ENCODE measurements at regions not wholly inside any gene's neighbourhood (a gene's known extent, or its start where the extent isn't known, plus 50 kb on each side); places are given as distances from the start of the nearest gene placed in this dataset.

GRCh38 chr21:15164678-15165303 lies 100.0 kb upstream of the NRIP1 start:
- no peak for TF ChIP-seq EZH2 (IDR thresholded peaks at IDR 0.05; ENCODE audit: insufficient read depth, poor library complexity, severe bottlenecking)
- TF ChIP-seq EZH2phosphoT487 (IDR thresholded peaks at IDR 0.05; ENCODE audit: insufficient read depth, low read depth), result no peak
